Endothelial cell of umbilical vein (primary cell): ENCODE measurements at regions not wholly inside any gene's neighbourhood (a gene's known extent, or its start where the extent isn't known, plus 50 kb on each side); places are given as distances from the start of the nearest gene placed in this dataset.

Experiments
- BruUV-seq: library from RNA; stranded (reverse); fragments of 400-500 nt; replicated peaks from 2 replicates; lab custom pipeline; 2021; lab: Mats Ljungman, UMichigan
- CTCF ChIA-PET: fragments of 300-600, 350-600 bp; sonication (Branson Sonifier 250); formaldehyde crosslinking; loops from one replicate; lab custom pipeline; 2021; ENCODE audit warnings: antibody characterized with exemption, inconsistent platforms; lab: Charles Lee
- POLR2A ChIA-PET: fragments of 300-600, 350-600 bp; sonication (Branson Sonifier 250); formaldehyde crosslinking; loops from one replicate; lab custom pipeline; 2021; ENCODE audit warnings: antibody characterized with exemption, inconsistent platforms; lab: Charles Lee
- DNase-seq: peaks from one replicate; pipeline ENCODE4 v3.0.0-alpha.2; 2011; ENCODE audit warnings: low read depth, low spot score
- FAIRE-seq: peaks from 2 replicates; lab custom pipeline; 2011; peaks lifted over from hg19 to GRCh38; lab: Jason Lieb, UNC
- H2AFZ ChIP-seq: 2 replicates; pipeline ENCODE4 v1.6.0; 2012; ENCODE audit warnings: low read depth, low read length, control low read depth, inconsistent platforms
- H3K27ac ChIP-seq: 2 replicates; pipeline ENCODE4 v1.5.1; 2011; ENCODE audit warnings: low read depth, mild to moderate bottlenecking, control low read depth, low read length, moderate library complexity; ENCODE audit not compliant: insufficient read depth
- H3K27me3 ChIP-seq, 2 experiments: 2 replicates each; pipeline versions ENCODE4 v1.6.0 to v1.6.1; 2011; ENCODE audit warnings: low read length in 2 of 2, mixed read lengths in 1 of 2; ENCODE audit not compliant: control insufficient read depth in 2 of 2, insufficient read depth in 2 of 2
- H3K36me3 ChIP-seq, 2 experiments: 2 replicates in 1 of 2; 3 replicates in 1 of 2; pipeline ENCODE4 v1.5.1; 2011; ENCODE audit warnings: low read length in 2 of 2, mild to moderate bottlenecking in 1 of 2, moderate library complexity in 1 of 2; ENCODE audit not compliant: control insufficient read depth in 2 of 2, insufficient read depth in 2 of 2; ENCODE audit errors: extremely low read depth in 1 of 2
- H3K4me1 ChIP-seq: 3 replicates; pipeline ENCODE4 v1.5.1; 2011; ENCODE audit warnings: mild to moderate bottlenecking, low read length; ENCODE audit not compliant: control insufficient read depth, insufficient read depth; ENCODE audit errors: extremely low read depth
- H3K4me2 ChIP-seq: 2 replicates; pipeline ENCODE4 v1.6.1; 2011; ENCODE audit warnings: low read length, control low read depth, mixed read lengths; ENCODE audit not compliant: insufficient read depth
- H3K4me3 ChIP-seq, 3 experiments: fragments of 200-600 bp in 1 of 3; sonication (generic), shearing (Covaris generic) in 1 of 3; replicated peaks in 1 of 3; 2 replicates each; pipeline ENCODE4 v1.5.1; 2011 to 2016; ENCODE audit warnings: control low read depth in 3 of 3, low read length in 3 of 3, mild to moderate bottlenecking in 2 of 3, inconsistent platforms in 1 of 3, low read depth in 1 of 3, moderate library complexity in 1 of 3; ENCODE audit not compliant: insufficient read depth in 1 of 3
- H3K79me2 ChIP-seq: 2 replicates; pipeline ENCODE4 v1.6.0; 2012; ENCODE audit warnings: low read length, inconsistent platforms; ENCODE audit not compliant: control insufficient read depth, insufficient read depth
- H3K9ac ChIP-seq: replicated peaks from 2 replicates; pipeline ENCODE3; 2011; ENCODE audit warnings: low read length, control low read depth; ENCODE audit not compliant: insufficient read depth; ENCODE audit errors: extremely low read depth
- H3K9me1 ChIP-seq: replicated peaks from 3 replicates; pipeline ENCODE4 v1.6.0; 2011; ENCODE audit warnings: mild to moderate bottlenecking, low read length; ENCODE audit not compliant: control insufficient read depth, insufficient read depth; ENCODE audit errors: extremely low read depth
- H3K9me3 ChIP-seq: replicated peaks from 2 replicates; pipeline ENCODE4 v1.5.1; 2012; ENCODE audit warnings: low read length, inconsistent platforms; ENCODE audit not compliant: control insufficient read depth, insufficient read depth
- H4K20me1 ChIP-seq: replicated peaks from 2 replicates; pipeline ENCODE3; 2011; ENCODE audit warnings: mild to moderate bottlenecking, low read length; ENCODE audit not compliant: control insufficient read depth, insufficient read depth; ENCODE audit errors: extremely low read depth
- CTCF ChIP-seq, 2 donors: IDR thresholded peaks; 1 replicate in 1 of 2; 2 replicates in 1 of 2; pipeline ENCODE4 v1.5.1; 2011; ENCODE audit warnings: low read length in 2 of 2, mild to moderate bottlenecking in 2 of 2, moderate library complexity in 2 of 2, control low read depth in 1 of 2, inconsistent platforms in 1 of 2, low read depth in 1 of 2; ENCODE audit not compliant: insufficient read depth in 1 of 2; ENCODE audit errors: extremely low read depth in 1 of 2
- FOS ChIP-seq: IDR thresholded peaks from 2 replicates; pipeline ENCODE4 v1.6.1; 2011; ENCODE audit warnings: mild to moderate bottlenecking, low read length, moderate library complexity, borderline replicate concordance; ENCODE audit not compliant: insufficient read depth
- GATA2 ChIP-seq: IDR thresholded peaks from 2 replicates; pipeline ENCODE4 v1.7.0; 2011; ENCODE audit warnings: low read depth, mild to moderate bottlenecking, moderate library complexity, mixed read lengths, low read length; ENCODE audit not compliant: insufficient read length, insufficient read depth
- JUN ChIP-seq: IDR thresholded peaks from 2 replicates; pipeline ENCODE4 v1.6.1; 2011; ENCODE audit warnings: borderline replicate concordance, low read depth; ENCODE audit not compliant: insufficient read length, insufficient read depth
- MAX ChIP-seq: IDR thresholded peaks from 2 replicates; pipeline ENCODE4 v1.6.1; 2011; ENCODE audit not compliant: insufficient read depth, insufficient read length
- POLR2A ChIP-seq: IDR thresholded peaks from 2 replicates; pipeline ENCODE4 v1.6.1; 2012; ENCODE audit warnings: low read depth, mild to moderate bottlenecking, control low read depth, low read length
- POLR2AphosphoS5 ChIP-seq: IDR thresholded peaks from 2 replicates; pipeline ENCODE4 v1.6.1; 2012; ENCODE audit warnings: low read depth, mild to moderate bottlenecking, control low read depth, low read length, moderate library complexity; ENCODE audit not compliant: insufficient read depth
- dilution Hi-C: fragments of 300-500 bp; cut with MboI; formaldehyde crosslinking; loops from one replicate; pipeline ENCODE4 v1.15.0; 2019; ENCODE audit warnings: low sequenced_read_pairs; ENCODE audit not compliant: extremely low pct_ligation_motif_present
- intact Hi-C: fragments of 100-400 bp; cut with micrococcal nuclease; formaldehyde crosslinking; loops from one replicate; pipeline ENCODE4 v1.10.0; 2022

- H3K36me3 ChIP-seq = no peaks in the 10 kb centered on the region
- peaks cover 0 to 5% of the 10 kb centered on the region in 2 experiments for H3K27me3 ChIP-seq
- H4K20me1 ChIP-seq = no peaks in the 10 kb centered on the region
- no peak overlapping the region for H3K4me3 ChIP-seq
- no peak overlapping the region for H2AFZ ChIP-seq
- POLR2A ChIA-PET = no interaction called here
- no peak overlapping the region for H3K4me2 ChIP-seq
- no peaks in the 10 kb centered on the region for H3K79me2 ChIP-seq
- no peaks in the 10 kb centered on the region for H3K9me1 ChIP-seq
- no peak overlapping the region for H3K27ac ChIP-seq
- FAIRE-seq = no peak
- TF ChIP-seq GATA2 (no peak), POLR2A (no peak), CTCF (IDR thresholded peaks at IDR 0.05; ENCODE audit: extremely low read depth in 1 of 2, insufficient read depth in 1 of 2, low read depth in 1 of 2, low read length in 2 of 2) (no peak), FOS (no peak), MAX (no peak), POLR2AphosphoS5 (no peak), JUN (no peak)
- peaks cover 2% of the 10 kb centered on the region for H3K4me1 ChIP-seq
- dilution Hi-C loops (no loop called here), intact Hi-C loops (no loop called here)
- BruUV-seq = no TSS peak
- no peak overlapping the region for H3K9ac ChIP-seq
- no peak for DNase-seq
- H3K9me3 ChIP-seq = no peaks in the 10 kb centered on the region
- CTCF ChIA-PET = interaction anchor here (0.7 to 1.8 kb wide), 2 partner anchors 10 to 22 kb away, joined by 4 to 5 read pairs; no protein-coding TSS in a partner anchor
Observed at GRCh38 chr2:234874347-234875046, 77.3 kb upstream of the SH3BP4 start.
